Peyer's patch (tissue), 4 donors: ENCODE measurements at regions not wholly inside any gene's neighbourhood (a gene's known extent, or its start where the extent isn't known, plus 50 kb on each side); places are given as distances from the start of the nearest gene placed in this dataset.

ENCODE experiments used
- CTCF ChIP-seq, 6 experiments: fragments of 450-650 bp in 4 of 6; fragments of 200-600 bp in 2 of 6; sonication (generic) in 1 of 6; IDR thresholded peaks; one replicate each; pipeline ENCODE4 v1.5.1; 2017 to 2019; ENCODE audit warnings: antibody characterized with exemption in 6 of 6, mild to moderate bottlenecking in 3 of 6, moderate library complexity in 1 of 6
- POLR2A ChIP-seq, 2 donors: fragments of 450-650 bp; IDR thresholded peaks; one replicate each; pipeline ENCODE4 v1.5.1; 2017; ENCODE audit warnings: antibody characterized with exemption in 2 of 2, mild to moderate bottlenecking in 2 of 2, moderate library complexity in 2 of 2

- TF ChIP-seq POLR2A (IDR thresholded peaks at IDR 0.05) (no peak), CTCF (IDR thresholded peaks at IDR 0.05) (no peak)
These were observed 72.2 kb upstream of the SHH start for GRCh38 chr7:155884225-155885166.
